Dendritic cell treated with granulocyte-macrophage colony-stimulating factor and Interleukin-4, amounts not matched to agents 40 ng/mL and 50 ng/mL, for 4 days (primary cell): ENCODE measurements at regions not wholly inside any gene's neighbourhood (a gene's known extent, or its start where the extent isn't known, plus 50 kb on each side); places are given as distances from the start of the nearest gene placed in this dataset.

Experiments used
- H3K27ac Mint-ChIP-seq: one replicate; pipeline ENCODE4 v1.8.0; 2022; ENCODE audit warnings: mild to moderate bottlenecking, mixed read lengths
- H3K27me3 Mint-ChIP-seq: one replicate; pipeline ENCODE4 v1.8.0; 2022; ENCODE audit warnings: mild to moderate bottlenecking, mixed read lengths
- H3K36me3 Mint-ChIP-seq: one replicate; pipeline ENCODE4 v1.8.0; 2022; ENCODE audit warnings: low read depth, mixed read lengths
- H3K4me1 Mint-ChIP-seq: one replicate; pipeline ENCODE4 v1.8.0; 2022; ENCODE audit warnings: low read depth, mixed read lengths
- H3K4me3 Mint-ChIP-seq: one replicate; pipeline ENCODE4 v1.8.0; 2022; ENCODE audit warnings: mild to moderate bottlenecking, moderate library complexity, mixed read lengths
- H3K9me3 Mint-ChIP-seq: one replicate; pipeline ENCODE4 v1.8.0; 2022; ENCODE audit warnings: mixed read lengths
- intact Hi-C: fragments of 100-400 bp; cut with micrococcal nuclease; formaldehyde crosslinking; loops from one replicate; pipeline ENCODE4 v1.15.0; 2022

DNA sequence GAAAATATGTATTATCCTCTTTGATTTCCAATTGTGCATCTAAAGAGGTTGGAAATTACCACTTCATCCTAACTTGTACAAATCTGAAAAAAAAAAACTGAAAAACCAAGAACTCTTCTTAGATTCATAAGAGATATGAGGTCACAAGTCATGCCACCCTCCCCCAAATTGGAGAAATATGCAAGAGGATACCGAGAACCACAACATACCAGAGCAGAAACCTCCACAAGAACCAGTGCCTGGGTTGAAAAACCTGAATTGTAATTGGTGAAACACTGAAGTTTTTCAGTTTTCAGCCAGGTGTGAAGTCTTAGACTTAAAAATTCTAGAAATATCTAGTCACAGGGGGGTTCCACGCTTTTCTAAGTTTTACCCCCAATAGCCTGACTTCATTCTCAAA lies 1029.5 kb upstream of the LRRTM1 start:
- intact Hi-C loops = no loop called here
- no peaks in the 10 kb centered on the region for H3K36me3 Mint-ChIP-seq
- peaks cover under 1% of the 10 kb centered on the region for H3K9me3 Mint-ChIP-seq
- no peaks in the 10 kb centered on the region for H3K4me1 Mint-ChIP-seq
- H3K4me3 Mint-ChIP-seq = no peak overlapping the region
- no peak overlapping the region for H3K27ac Mint-ChIP-seq
- no peaks in the 10 kb centered on the region for H3K27me3 Mint-ChIP-seq

- Mint-ChIP-seq H3K36me3 (no peaks in the 10 kb centered on the region), H3K4me3 (no peak overlapping the region), H3K9me3 (no peaks in the 10 kb centered on the region), H3K27me3 (no peaks in the 10 kb centered on the region), H3K4me1 (no peaks in the 10 kb centered on the region), H3K27ac (no peak overlapping the region)
- intact Hi-C loops = no loop called here
Observed at GRCh38 chr2:81328968-81329367, 1024.4 kb upstream of the LRRTM1 start.

DNA sequence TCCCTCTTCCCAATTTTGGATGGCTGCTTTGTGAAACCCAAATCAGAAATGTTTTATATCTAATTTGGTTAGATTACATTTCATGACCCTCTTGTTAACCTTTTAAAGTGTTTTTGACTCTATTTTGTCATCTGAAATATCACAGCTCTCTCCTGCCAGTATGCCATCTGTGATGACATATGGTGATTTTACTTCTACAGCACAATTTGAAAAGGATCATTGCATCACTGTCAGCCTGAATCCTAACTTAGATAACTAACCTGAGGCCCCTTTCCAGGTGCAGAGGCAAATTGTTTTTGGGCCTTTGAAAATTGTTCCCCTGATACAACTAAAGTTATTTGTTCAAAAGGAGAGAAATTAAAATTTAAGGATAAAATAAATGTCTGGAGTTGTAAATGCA lies 1023.4 kb upstream of the LRRTM1 start:
- intact Hi-C loops = no loop called here
- peaks cover 7% of the 10 kb centered on the region for H3K9me3 Mint-ChIP-seq
- H3K27me3 Mint-ChIP-seq = no peaks in the 10 kb centered on the region
- H3K27ac Mint-ChIP-seq = no peak overlapping the region
- H3K4me3 Mint-ChIP-seq = no peak overlapping the region
- H3K4me1 Mint-ChIP-seq = no peaks in the 10 kb centered on the region
- H3K36me3 Mint-ChIP-seq = no peaks in the 10 kb centered on the region

DNA sequence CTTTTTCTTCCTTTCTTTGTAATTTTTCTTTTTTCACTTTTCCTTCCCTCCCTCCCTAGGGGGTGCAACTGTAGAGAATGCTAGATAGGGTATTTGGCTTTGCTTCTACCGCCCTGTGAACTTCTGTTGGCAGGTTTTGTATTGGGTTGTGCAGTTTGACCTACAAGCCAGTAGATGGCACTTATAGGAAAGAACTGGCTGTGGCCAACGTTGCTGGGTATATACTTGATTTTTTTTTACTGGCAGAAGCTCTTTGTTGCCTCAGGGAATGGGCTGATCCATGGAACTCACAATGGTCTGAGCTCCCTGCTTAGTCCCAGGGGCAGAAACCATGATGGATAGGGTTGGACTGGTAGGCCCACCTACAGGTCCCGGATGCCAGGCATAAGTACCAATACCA lies 1019.5 kb upstream of the LRRTM1 start:
- Mint-ChIP-seq H3K36me3 (no peaks in the 10 kb centered on the region), H3K4me3 (no peak overlapping the region), H3K4me1 (no peaks in the 10 kb centered on the region), H3K9me3 (peaks cover 7% of the 10 kb centered on the region), H3K27me3 (no peaks in the 10 kb centered on the region), H3K27ac (no peak overlapping the region)
- intact Hi-C loops = no loop called here

DNA sequence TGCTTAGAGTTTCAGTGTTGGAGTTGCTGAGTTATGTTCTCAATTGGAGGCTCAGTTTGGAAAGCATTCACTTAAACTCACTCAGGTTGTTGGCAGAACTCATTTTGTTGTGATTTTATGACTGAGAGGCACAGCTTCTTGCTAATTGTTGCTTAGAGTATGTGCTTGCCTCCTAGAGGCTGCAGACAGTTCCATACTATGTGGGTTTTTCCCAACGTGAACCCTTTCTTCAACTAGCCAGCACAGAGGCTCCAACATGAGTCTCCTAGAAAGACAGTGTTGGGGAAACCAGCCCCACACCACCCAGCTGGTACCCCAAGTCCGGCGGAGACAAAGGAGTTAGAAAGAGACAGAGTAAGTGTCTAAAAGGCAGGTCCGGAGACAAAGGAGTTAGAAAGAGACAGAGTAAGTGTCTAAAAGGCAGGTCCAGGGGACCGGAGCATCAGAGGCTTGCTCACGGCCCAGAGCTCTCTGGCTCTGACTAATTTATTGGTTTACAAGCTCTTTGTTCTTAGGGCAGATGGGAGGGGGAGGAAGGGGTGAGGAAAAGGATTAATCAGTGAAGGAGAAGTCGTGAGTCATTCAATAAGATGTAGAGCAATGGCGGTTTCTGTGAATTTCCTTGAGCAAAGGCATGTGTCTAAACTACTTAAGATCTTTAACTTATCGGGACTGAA lies 999.7 kb upstream of the LRRTM1 start:
- Mint-ChIP-seq H3K36me3 (no peaks in the 10 kb centered on the region), H3K27me3 (no peaks in the 10 kb centered on the region), H3K27ac (no peak overlapping the region), H3K4me3 (no peak overlapping the region), H3K9me3 (peaks cover 28% of the 10 kb centered on the region), H3K4me1 (no peaks in the 10 kb centered on the region)
- intact Hi-C loops = no loop called here

- Mint-ChIP-seq H3K9me3 (peaks cover 28% of the 10 kb centered on the region), H3K27me3 (no peaks in the 10 kb centered on the region), H3K27ac (no peak overlapping the region), H3K36me3 (no peaks in the 10 kb centered on the region), H3K4me3 (no peak overlapping the region), H3K4me1 (no peaks in the 10 kb centered on the region)
- intact Hi-C loops = no loop called here
Observed at GRCh38 chr2:81303321-81303720, 998.8 kb upstream of the LRRTM1 start.

DNA sequence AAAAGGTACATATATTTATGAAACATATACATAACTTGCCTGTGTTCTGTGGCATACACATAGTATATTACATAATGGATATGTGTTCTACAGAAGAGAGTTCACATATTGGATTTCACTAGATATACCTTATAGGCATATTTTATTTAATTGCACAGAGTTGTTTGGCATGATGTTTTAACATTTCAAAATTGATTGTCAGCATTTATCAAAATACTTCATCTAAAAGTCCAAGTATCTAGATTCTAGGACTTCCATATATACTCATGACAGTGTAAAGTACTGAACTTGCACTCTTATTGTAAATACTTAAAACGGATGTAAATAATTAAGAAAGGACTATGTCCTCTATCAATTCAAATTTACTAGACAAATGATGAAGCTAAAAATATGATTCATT lies 995.3 kb upstream of the LRRTM1 start:
- no peak overlapping the region for H3K4me3 Mint-ChIP-seq
- intact Hi-C loops = no loop called here
- H3K4me1 Mint-ChIP-seq = no peaks in the 10 kb centered on the region
- no peaks in the 10 kb centered on the region for H3K27me3 Mint-ChIP-seq
- no peak overlapping the region for H3K27ac Mint-ChIP-seq
- no peaks in the 10 kb centered on the region for H3K36me3 Mint-ChIP-seq
- peaks cover 17% of the 10 kb centered on the region for H3K9me3 Mint-ChIP-seq

- intact Hi-C loops = no loop called here
- Mint-ChIP-seq H3K9me3 (peaks cover 33% of the 10 kb centered on the region), H3K27ac (no peak overlapping the region), H3K36me3 (no peaks in the 10 kb centered on the region), H3K27me3 (no peaks in the 10 kb centered on the region), H3K4me3 (no peak overlapping the region), H3K4me1 (no peaks in the 10 kb centered on the region)
Observed at GRCh38 chr2:81290846-81291245, 986.3 kb upstream of the LRRTM1 start.

DNA sequence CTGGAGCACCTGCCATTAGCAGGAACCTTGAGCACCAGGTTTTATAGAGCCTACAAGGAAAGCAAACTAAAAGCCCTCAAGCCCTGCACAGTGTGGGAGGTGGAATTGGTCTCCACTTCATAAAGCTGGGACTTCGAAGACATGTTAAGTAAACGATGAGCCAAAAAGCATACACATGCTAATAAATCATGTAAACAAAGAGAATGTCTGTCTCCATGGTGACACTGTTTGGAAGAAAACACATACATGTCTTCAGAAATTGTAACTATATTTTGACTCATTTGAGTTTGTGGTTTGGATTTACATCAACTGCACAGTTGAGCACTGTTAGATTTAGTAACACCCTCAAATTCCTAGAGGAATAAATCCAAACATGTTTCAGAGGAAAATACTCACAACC lies 978.5 kb upstream of the LRRTM1 start:
- Mint-ChIP-seq H3K4me1 (no peaks in the 10 kb centered on the region), H3K4me3 (no peak overlapping the region), H3K9me3 (no peaks in the 10 kb centered on the region), H3K36me3 (no peaks in the 10 kb centered on the region), H3K27ac (no peak overlapping the region), H3K27me3 (no peaks in the 10 kb centered on the region)
- intact Hi-C loops = no loop called here

DNA sequence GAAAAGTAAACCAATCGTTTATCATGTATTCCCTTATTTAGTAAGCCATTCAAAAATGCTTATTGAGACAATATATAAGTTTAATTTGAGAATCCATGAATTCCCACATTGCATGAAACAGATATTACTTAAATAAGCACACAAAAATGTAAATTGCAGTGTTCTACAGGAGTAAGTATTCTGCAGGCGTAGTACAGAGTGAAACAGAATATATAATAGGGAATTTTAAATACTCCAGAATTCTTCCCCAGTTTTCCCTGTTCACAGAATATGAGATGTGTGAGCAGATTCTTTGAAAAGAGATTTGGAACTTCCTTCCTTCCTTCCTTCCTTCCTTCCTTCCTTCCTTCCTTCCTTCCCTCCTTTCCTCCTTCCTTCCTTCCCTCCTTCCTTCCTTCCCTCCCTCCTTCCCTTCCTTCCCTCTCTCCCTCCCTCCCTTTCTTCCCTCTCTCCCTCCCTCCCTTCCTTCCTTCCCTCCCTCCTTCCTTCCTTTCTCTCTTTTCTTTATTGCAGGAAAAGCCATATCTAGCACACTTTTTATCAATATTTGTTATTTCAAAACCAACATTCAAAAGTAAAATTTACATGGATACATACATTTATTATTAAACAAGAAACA lies 977.7 kb upstream of the LRRTM1 start:
- Mint-ChIP-seq H3K27me3 (no peaks in the 10 kb centered on the region), H3K27ac (no peak overlapping the region), H3K9me3 (no peaks in the 10 kb centered on the region), H3K4me1 (no peaks in the 10 kb centered on the region), H3K4me3 (no peak overlapping the region), H3K36me3 (no peaks in the 10 kb centered on the region)
- intact Hi-C loops = no loop called here

- H3K4me3 Mint-ChIP-seq = no peak overlapping the region
- intact Hi-C loops = no loop called here
- H3K27ac Mint-ChIP-seq = no peak overlapping the region
- H3K9me3 Mint-ChIP-seq = peaks cover 10% of the 10 kb centered on the region
- no peaks in the 10 kb centered on the region for H3K4me1 Mint-ChIP-seq
- no peaks in the 10 kb centered on the region for H3K27me3 Mint-ChIP-seq
- no peaks in the 10 kb centered on the region for H3K36me3 Mint-ChIP-seq
Observed at GRCh38 chr2:81276595-81276994, 972.0 kb upstream of the LRRTM1 start.

GRCh38 chr2:81266106-81266505 lies 961.6 kb upstream of the LRRTM1 start:
- Mint-ChIP-seq H3K36me3 (no peaks in the 10 kb centered on the region), H3K27me3 (no peaks in the 10 kb centered on the region), H3K9me3 (peaks cover 9% of the 10 kb centered on the region), H3K27ac (no peak overlapping the region), H3K4me3 (no peak overlapping the region), H3K4me1 (no peaks in the 10 kb centered on the region)
- intact Hi-C loops = no loop called here

- H3K9me3 Mint-ChIP-seq = no peaks in the 10 kb centered on the region
- intact Hi-C loops = no loop called here
- no peaks in the 10 kb centered on the region for H3K36me3 Mint-ChIP-seq
- H3K4me3 Mint-ChIP-seq = no peak overlapping the region
- no peaks in the 10 kb centered on the region for H3K4me1 Mint-ChIP-seq
- no peak overlapping the region for H3K27ac Mint-ChIP-seq
- H3K27me3 Mint-ChIP-seq = no peaks in the 10 kb centered on the region
Observed at GRCh38 chr2:81263989-81264388, 959.4 kb upstream of the LRRTM1 start.

- Mint-ChIP-seq H3K4me3 (no peak overlapping the region), H3K36me3 (no peaks in the 10 kb centered on the region), H3K4me1 (no peaks in the 10 kb centered on the region), H3K9me3 (no peaks in the 10 kb centered on the region), H3K27me3 (no peaks in the 10 kb centered on the region), H3K27ac (no peak overlapping the region)
- intact Hi-C loops = no loop called here
Observed at GRCh38 chr2:81260320-81260719, 955.8 kb upstream of the LRRTM1 start.

DNA sequence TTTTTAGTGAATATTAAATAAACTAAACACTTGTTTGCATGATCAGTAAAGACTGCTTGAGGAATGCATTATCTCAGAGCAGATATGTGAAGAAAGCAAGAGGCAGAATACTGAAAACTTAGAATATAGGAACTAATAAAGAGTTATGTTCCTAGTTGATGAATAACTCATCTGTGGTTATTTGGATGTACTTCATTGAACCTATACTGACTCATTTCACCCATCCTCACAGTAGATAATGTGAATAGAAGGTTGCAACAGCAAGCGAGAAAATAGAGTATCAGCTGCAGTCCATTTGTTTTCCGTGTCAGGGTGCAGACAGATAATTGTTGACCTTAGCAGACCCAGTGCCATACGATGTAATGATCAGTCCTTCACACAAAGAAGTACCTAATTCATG lies 945.7 kb upstream of the LRRTM1 start:
- intact Hi-C loops = no loop called here
- Mint-ChIP-seq H3K36me3 (no peaks in the 10 kb centered on the region), H3K27me3 (no peaks in the 10 kb centered on the region), H3K27ac (no peak overlapping the region), H3K9me3 (peaks cover 13% of the 10 kb centered on the region), H3K4me3 (no peak overlapping the region), H3K4me1 (no peaks in the 10 kb centered on the region)
